Right hindlimb (tissue), 1 donor: ENCODE measurements at regions not wholly inside any gene's neighbourhood (a gene's known extent, or its start where the extent isn't known, plus 50 kb on each side); places are given as distances from the start of the nearest gene placed in this dataset.
"Not testable (repeated sequence)": the region's sequence is repeated elsewhere in the genome, so short reads cannot be mapped to it uniquely, and the experiment has no call there.

Experiments
- DNase-seq: peaks from one replicate; pipeline ENCODE4 v3.0.0-alpha.2; 2018

DNA sequence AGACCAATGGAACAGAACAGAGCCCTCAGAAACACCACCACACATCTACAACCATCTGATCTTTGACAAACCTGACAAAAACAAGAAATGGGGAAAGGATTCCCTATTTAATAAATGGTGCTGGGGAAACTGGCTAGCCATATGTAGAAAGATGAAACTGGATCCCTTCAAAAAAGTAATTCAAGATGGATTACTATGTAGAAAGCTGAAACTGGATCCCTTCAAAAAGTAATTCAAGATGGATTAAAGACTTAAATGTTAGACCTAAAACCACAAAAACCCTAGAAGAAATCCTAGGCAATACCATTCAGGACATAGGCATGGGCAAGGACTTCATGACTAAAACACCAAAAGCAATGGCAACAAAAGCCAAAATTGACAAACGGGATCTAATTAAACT, 221.6 kb upstream of the EDNRA start:
- not testable (repeated sequence) for DNase-seq

DNA sequence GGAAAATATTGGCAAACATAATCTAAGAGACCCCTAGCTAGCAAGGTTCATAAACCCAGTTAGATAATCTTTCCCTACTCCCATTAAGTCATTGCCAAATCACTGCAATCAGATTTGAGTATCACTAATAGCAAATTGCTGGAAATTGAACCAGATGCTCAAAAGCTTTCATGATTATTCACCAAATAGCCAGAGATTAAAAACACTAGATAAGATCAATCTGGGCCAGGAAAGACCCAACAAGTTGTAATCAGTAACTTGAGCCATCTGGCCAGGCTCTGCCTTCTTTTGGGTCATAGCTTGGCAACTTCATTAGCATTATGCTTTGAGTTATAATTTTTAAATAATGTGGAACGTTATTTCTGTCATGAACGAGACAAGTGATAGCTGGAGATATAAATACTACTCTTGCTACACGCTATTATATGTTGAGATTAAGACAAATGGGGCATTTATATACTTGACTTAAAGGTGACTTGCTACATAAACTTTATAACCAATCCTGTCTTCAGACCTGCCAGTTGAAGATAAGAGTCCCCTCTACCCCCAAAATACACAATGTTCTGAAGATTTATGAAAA, 196.6 kb upstream of the EDNRA start:
- DNase-seq, result no peak

DNA sequence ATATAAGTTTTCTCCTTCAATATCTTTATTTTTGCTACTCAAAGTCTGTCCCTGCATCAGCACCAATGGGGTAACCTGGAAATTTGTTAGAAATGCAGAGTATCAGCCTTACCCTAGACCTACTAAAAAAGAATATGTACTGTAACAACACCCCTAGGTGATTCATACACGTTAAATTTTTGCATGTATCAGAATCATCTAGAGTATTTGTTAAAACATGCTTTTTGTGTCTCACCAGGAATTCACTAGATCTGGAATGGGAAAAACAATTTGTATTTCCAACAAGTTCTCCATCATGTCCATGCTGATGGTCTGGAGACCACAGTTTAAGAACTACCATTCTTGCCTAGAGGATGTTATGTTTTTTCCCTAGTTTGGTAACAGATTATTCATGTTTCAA, 196.0 kb upstream of the EDNRA start:
- DNase-seq, result no peak

DNA sequence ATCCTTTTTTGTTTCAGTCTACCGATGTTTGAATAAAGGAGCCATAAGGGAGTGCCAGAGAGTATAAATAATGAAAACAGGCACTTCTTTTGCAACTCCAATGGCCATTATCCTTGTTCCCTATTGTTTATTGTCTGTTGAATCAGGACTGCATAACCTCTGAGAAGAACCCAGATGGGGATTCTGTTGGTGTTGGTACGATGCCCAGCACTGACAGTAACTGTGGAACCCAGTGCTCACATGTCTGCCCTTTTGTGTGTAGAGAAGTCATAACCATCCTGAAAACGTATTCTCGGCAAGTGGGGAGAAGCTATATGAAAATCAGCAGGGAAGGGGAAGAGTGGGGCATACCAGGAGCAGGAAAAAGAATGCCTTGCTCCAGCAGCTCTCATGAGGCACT, 195.1 kb upstream of the EDNRA start:
- no peak for DNase-seq

DNA sequence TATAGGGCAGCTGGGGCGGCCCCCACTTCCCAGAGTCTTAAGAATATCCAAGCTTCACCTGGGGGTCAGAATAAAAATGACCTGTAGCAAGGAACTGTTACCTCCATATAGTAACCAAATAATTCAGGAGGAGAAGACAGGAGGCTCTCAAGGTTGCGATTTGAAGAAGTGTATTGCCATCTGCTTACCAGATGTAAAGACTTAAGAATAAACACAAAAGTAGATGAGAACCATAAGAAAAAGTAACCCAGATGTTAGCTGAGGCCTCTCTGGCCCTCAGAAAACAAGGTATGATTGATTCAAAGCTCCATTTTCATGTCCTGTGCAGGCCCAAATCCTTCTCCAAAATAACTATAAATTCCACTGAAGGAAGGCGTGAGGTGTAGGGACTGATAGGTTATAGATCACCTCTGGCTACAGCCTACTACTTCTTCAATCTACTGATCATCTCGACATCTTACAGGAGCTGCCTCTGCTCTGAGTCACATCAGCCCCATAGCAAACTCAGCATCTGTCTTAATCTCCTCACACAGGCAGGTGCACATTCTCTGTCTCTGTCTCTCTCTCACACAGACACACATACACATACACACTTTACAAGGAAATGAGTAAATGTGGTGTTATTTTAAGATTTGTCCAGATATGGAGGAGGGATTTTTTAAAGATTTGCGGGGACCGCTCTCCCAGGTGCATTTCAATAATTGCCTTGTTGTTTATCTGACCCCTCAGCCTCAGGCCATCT, 193.9 kb upstream of the EDNRA start:
- no peak for DNase-seq

DNA sequence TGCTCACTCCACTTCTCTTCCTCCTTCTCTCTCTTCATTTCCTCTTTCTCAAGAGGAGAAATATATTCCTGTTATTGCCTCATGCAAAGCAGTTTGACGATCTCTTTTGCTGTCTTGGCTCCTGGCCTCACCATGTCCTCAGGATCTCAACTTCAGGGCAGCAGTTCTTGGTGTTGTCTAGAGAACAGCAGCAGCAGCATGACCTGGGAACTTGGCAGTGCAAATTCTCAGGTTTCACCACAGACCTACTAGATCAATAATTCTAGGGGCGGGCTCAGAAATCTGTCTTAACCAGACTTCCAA, 193.4 kb upstream of the EDNRA start:
- DNase-seq, result no peak

DNA sequence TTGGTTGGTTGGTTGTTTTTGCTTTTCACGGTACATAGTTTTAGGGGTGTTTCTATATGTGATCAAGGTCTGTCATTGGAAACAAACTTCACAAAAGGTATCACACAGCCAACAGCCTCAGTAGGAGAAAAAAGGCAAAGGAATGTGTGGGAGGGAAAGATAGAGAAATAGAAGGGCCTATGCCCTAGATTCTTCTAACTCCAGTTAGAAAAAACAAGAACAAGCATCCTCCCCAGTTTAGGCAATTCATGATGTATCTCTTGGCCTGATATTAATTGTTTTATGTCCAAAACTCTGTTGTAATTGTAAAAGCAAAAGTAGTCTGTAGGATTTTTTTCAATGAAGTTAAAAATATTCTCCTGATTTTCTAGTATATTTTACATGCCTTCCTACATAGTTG, 192.4 kb upstream of the EDNRA start:
- no peak for DNase-seq

DNA sequence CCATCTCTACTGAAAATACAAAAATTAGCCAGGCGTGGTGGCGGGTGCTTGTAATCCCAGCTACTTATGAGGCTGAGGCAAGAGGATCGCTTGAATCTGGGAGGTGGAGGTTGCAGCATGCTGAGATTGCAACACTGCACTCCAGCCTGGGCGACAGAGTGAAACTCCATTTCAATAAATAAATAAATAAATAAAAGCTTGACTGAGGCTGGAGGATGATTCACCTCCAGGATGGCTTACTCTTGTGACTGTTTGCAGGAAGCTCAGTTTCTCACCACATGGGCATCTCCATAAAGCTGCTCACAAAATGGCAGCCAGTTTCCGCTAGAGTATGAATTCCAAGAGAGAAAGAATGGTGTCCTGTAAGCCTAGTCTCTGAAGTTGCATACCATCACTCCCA, 191.7 kb upstream of the EDNRA start:
- DNase-seq, result no peak

DNA sequence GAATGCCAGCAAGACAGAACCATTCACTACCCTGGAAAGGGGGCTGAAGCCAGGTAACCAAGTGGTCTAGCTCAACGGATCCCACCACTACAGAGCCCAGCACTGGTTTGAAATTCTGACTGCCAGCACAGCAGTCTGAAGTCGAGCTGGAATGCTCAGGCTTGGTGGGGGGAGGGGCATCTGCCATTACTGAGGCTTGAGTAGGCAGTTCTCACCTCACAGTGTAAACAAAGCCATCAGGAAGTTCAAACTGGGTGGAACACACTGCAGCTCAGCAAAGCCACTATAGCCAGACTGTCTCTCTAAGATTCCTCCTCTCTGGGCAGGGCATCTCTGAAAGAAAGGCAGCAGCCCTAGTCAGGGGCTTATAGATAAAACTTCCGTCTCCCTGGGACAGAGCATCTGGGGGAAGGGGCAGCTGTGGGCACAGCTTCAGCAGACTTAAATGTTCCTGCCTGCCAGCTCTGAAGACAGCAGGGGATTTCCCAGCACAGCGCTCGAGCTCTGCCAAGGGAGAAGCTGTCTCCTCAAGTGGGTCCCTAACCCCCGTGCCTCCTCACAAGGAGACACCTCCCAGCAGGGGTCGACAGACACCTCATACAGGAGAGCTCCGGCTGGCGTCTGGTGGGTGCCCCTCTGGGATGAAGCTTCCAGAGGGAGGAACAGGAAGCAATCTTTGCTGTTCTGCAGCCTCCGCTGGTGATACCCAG, 188.1 kb upstream of the EDNRA start:
- DNase-seq, result not testable (repeated sequence)

DNA sequence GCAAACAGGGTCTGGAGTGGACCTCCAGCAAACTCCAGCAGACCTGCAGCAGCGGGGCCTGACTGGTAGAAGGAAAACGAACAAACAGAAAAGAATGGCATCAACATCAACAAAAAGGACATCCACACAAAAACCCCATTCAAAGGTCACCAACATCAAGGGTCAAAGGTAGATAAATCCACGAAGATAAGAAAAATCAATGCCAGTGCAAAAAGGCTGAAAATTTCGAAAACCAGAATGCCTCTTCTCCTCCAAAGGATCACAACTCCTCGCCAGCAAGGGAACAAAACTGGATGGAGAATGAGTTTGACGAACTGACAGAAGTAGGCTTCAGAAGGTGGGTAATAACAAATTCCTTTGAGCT, 187.6 kb upstream of the EDNRA start:
- not testable (repeated sequence) for DNase-seq

DNA sequence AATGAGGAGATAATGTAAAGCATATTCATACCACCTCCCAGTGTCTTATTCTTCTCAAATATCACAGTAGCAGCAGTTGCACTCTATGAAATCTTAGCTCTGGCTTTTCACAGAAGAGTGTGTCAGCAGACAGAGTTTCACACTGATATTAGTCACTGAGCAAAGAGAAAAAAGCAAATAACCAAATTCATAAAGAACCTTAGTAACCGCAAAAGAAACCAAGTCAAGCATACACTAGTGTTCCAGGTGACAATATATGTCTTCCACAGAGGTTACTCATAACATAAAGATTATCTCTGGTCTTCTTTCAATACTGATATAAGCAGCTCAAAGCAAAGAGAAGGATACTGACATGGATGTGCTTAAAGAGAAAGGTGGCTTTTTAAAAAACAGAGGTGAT, 181.7 kb upstream of the EDNRA start:
- no peak for DNase-seq

DNA sequence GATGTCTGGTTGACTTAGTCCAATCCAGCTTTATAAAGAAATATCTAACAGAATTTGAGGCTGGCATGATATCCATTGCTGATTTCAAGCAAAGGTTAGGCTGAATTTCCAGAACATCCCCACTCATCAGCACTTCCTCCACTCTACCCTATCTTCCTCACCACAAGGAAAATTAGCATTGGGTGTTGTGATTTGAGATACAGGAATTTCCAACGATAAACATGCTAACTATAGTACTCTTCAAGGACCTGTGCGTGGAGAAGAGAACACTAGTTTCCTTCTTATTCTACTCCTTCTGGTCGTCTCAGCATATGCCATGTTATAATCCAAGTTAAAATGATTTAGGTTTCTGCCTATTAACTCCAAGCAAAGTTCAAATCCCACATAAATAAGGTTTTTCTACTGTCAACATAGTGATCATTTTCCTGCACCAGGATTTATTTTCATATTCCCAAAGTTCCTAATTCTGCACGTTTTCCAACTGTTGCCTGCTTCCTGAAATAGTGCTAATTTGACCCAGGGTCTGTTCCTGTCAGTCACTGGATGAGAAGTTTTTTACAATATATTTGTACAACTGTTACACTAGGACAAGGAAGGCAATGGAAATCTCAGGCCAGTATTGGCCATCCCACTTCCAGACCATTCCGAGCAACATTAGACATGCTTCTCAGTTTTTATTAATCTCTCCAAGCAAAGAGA, 177.6 kb upstream of the EDNRA start:
- no peak for DNase-seq

DNA sequence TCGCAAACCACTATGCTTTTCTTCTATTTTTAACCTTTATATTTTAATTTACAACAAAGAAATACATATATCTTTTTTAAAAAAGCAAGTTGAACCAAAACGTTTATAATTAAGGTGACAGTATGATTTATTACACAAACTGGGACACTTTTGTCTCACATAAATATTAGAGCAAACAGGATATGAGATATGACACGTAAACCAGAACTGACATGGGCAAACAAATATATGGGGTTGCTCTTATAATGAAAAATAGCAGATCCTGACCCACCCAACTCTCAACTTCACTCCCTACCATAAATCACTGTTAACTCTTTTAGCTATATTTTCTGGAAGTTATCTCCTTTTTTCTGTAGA, 177.0 kb upstream of the EDNRA start:
- DNase-seq, result no peak

DNA sequence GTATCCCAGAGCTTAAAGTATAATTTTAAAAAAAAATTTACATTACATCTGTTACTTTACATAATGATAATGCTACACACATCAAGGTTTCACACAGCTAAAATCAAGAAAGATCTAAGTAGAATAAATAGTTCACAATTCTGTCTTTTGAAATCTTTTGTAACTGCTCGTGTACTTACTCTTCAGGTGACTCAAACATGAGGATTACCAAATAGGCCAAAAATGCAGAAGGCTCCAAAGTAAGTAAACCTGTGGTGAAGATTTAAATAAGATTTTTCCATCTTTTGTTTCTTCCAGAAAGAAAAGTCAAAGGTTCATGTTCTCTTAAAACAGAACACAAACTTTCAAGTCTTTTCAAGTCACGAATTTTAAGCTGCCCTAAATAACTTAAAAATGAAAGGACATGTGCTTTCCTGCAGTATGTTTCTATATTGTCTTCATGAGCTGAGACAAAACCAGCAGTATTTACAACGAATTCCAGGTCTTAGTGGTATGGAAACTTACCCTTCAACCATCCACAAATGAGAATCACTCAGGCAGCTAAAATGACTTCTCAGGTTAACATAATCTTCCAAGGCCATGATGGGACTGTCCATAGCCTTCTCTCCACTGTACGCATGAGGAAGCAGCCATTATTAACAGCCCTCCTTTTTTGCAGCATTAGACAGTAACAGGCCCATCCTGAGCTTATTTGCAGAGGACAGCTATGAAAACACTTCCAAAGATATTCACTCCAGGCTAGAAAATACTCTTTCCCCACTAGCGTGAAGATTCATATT, 172.8 kb upstream of the EDNRA start:
- no peak for DNase-seq

DNA sequence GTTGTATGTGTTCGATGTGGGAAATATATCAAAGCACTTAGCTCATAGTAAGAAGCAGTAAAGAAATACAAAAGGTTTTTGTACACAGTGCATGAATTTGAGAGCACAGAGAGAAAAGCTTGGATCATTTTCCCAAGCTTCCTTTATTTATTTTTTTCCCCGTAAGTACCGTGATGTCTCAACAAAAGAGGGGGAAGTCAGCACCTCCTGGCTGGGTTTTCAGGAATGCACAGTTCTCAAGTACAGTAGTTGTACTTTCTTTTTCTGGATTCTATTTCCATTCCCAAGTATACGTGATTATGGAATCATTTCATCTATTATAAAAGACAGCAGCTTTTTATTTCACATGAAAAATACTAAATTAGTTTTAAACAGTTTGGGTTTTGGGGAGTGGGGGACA, 171.5 kb upstream of the EDNRA start:
- no peak for DNase-seq

DNA sequence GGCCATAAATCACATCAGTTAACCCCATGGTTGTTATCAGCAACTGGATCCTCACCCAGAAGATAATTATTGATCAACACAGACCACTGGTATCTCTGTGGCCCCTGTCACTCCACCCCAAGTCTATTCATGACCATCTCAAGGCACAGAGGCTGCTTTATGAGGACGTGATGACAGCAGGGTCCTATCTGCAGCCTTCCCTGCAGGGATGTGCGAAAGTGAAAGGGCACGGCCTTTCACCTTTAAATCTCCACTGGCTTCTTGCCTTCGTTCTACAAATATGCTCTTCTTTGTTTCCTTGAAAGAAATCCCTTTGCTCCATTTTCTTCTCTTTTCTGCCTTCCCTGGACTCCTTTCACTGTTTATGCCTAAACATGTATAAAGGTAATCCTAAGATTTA, 170.6 kb upstream of the EDNRA start:
- DNase-seq, result no peak

DNA sequence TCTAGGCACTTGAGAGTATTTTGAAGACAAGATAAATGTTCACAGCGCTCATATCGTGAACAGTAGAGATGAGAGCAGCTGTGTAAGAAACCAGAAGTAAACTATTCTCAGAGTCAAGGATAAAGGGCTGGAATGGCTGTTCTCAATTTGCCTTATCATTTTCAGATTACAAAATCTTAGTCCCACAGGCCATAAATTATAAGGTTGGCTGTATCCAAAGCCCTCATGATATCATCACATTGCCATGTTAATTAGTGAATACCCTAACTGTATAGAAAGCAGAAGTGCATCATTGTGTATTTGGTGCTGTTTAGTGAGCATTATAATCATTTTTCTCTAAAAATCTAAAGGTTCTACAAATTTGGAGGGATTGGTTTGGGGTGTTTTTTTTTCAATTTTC, 168.9 kb upstream of the EDNRA start:
- no peak for DNase-seq

DNA sequence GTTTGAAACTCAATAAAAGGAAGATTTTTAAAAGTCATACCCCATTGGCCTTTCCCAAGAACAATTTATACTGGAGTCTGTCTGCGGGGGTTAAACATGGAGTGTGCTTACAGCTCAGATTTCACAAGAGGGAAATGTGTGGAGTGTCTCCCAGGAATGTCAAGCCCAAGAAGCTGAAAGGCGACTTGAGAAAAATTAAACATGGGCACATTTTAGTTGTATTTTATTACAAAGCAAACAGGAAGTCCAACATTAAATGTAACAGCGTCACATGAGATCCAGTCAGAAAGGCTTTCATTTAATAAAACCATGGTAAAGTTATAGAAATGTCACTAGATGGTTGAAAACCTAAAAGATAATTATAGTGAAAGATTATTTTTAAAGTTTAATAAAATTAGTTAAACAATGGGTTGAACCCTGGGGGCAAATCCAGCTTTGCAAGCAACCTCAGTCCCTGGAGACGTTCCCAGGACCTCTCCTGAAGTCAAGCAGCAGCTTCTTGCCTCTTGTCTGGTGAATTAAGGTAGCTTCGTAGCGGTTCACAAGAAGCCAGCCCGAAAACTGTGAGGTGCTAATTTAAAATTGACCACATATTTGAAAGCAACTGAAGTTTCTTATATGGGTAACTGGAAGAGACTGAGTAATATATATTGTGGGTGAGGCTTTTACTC, 168.4 kb upstream of the EDNRA start:
- DNase-seq, result no peak

DNA sequence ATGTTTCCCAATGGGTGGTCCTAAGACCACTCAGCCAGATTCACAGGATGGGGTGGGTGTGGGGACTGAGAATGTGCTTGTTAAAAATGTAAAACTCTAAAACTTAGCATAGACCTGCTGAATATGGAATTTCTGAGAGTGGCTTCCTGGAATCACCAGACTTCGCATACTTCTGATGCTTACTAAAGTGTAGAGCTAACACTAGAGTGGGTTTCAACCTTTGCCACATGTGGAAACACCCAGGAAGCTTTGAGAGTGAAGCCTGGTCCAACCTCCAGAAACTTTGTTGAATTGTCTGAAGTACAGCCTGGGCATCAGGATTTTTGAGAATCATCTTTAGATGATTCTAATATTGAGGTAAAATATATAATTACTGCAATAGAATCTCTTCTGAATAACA, 167.8 kb upstream of the EDNRA start:
- DNase-seq, result no peak

DNA sequence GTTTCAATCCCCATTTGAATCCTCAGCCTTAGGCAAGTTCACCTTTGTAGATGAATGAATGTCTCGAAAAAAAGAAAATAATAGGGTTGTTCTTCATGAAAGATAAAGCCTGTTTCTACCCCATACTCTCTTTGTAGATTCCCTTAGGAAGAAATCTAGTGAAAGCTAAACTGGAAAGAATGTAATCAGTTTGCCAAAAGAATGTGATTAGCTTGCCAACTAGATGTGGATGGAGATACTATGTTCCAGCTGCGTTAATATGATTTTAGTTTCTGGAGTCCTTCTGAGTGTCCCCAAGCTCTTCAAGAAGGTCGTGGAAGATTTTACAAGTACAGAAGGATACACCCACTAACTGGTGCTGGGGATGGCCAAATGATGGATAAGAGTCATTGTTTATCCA, 162.3 kb upstream of the EDNRA start:
- DNase-seq, result no peak

DNA sequence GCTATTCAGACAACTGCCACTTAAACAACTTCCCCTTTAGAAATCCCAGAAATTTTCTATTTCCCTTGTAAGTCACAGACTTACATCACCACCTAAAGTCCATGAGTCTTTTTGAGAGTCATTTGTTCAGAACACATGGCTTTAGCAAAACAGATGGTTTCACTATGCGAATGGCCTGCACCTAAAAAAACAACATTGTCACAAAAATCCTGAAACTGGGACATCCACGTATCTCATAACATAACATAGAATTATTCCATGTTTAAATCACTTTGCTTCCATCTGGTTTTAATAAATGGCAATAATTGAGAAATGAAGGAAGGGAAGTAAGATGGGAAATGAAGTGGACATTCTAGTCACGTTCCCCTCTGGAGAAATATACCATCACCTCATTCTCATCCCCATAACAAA, 155.3 kb upstream of the EDNRA start:
- no peak for DNase-seq

DNA sequence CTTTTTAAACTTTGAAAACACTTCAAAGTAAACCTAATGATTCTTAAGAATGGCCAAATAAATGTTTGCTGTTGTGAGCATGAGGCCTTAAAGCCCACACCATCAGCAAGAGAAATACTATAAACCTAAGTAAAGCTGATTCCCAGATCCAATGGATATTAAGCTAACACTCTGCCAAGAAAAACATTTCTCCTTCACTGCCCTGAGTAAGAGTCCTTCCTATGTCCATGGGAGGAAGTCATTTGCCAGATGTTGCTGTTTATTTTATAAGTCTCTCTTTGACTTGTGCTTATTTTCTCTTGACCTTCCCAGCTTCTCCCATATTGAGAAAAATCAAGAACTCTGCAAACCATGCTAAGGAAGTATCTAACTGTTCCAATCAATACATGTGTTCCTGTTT, 154.3 kb upstream of the EDNRA start:
- no peak for DNase-seq

DNA sequence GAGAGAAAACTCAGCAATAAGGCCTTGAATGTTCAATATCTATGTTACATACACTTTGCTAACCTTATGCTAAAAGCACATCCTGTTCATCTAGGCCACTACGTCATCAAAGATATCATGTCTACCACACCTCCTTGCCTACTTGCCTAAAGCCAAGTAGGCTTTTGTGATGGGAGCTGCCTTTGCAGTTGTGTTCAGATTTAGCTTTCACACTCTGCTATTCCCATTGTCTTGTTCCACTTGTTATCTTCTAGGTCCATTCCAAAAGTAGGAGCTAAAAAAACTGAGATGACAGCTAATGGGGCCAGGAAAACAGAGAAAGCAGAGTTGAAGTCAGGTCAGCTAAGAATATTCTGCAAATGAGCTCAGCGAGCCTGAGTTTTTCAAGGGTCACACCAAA, 153.6 kb upstream of the EDNRA start:
- DNase-seq, result no peak
